Neuronal stem cell (in vitro differentiated cells): ENCODE measurements at regions not wholly inside any gene's neighbourhood (a gene's known extent, or its start where the extent isn't known, plus 50 kb on each side); places are given as distances from the start of the nearest gene placed in this dataset.

ENCODE experiments used
- DNase-seq: peaks from one replicate; pipeline ENCODE4 v3.0.0-alpha.2; 2013; ENCODE audit warnings: low spot score
- H2AFZ ChIP-seq: one replicate; pipeline ENCODE4 v1.6.1; 2013; ENCODE audit warnings: mild to moderate bottlenecking, low read length, inconsistent platforms
- H2AK5ac ChIP-seq: 2 replicates; pipeline ENCODE4 v1.6.1; 2013; ENCODE audit warnings: low read depth, mild to moderate bottlenecking, inconsistent platforms, low read length, moderate library complexity, mixed read lengths
- H2BK120ac ChIP-seq: 2 replicates; pipeline ENCODE4 v1.6.1; 2013; ENCODE audit warnings: low read depth, mild to moderate bottlenecking, inconsistent platforms, low read length, moderate library complexity, mixed read lengths
- H2BK12ac ChIP-seq: one replicate; pipeline ENCODE4 v1.6.1; 2013; ENCODE audit warnings: low read length, inconsistent platforms
- H2BK15ac ChIP-seq: 2 replicates; pipeline ENCODE4 v1.6.1; 2013; ENCODE audit warnings: mild to moderate bottlenecking, low read length, inconsistent platforms, mixed read lengths
- H2BK5ac ChIP-seq: one replicate; pipeline ENCODE4 v1.6.1; 2013; ENCODE audit warnings: inconsistent platforms, mild to moderate bottlenecking, low read length, moderate library complexity
- H3K14ac ChIP-seq: one replicate; pipeline ENCODE4 v1.6.1; 2013; ENCODE audit warnings: low read length, inconsistent platforms
- H3K18ac ChIP-seq: 2 replicates; pipeline ENCODE4 v1.6.1; 2013; ENCODE audit warnings: low read length, inconsistent platforms
- H3K23ac ChIP-seq: 2 replicates; pipeline ENCODE4 v1.6.1; 2013; ENCODE audit warnings: low read depth, mild to moderate bottlenecking, mixed read lengths, low read length, inconsistent platforms; ENCODE audit not compliant: poor library complexity
- H3K27ac ChIP-seq: replicated peaks from 3 replicates; pipeline ENCODE4 v1.5.1; 2013; ENCODE audit warnings: low read length, inconsistent platforms
- H3K27me3 ChIP-seq, 3 experiments: 2 replicates each; pipeline ENCODE4 v1.6.1; 2013; ENCODE audit warnings: low read length in 3 of 3, mild to moderate bottlenecking in 2 of 3, inconsistent platforms in 1 of 3, low read depth in 1 of 3, mixed read lengths in 1 of 3, moderate library complexity in 1 of 3; ENCODE audit not compliant: control insufficient read depth in 3 of 3, insufficient read depth in 3 of 3
- H3K36me3 ChIP-seq, 2 donors: replicated peaks in 1 of 2; 2 replicates each; pipeline ENCODE4 v1.6.1; 2013; ENCODE audit warnings: low read length in 2 of 2; ENCODE audit not compliant: control insufficient read depth in 2 of 2, insufficient read depth in 2 of 2
- H3K4ac ChIP-seq: 2 replicates; pipeline ENCODE4 v1.6.1; 2013; ENCODE audit warnings: inconsistent platforms, mild to moderate bottlenecking, low read length, moderate library complexity
- H3K4me1 ChIP-seq, 2 donors: 1 replicate in 1 of 2; 2 replicates in 1 of 2; pipeline ENCODE4 v1.6.1; 2013; ENCODE audit warnings: low read length in 2 of 2, low read depth in 1 of 2; ENCODE audit not compliant: control insufficient read depth in 2 of 2, insufficient read depth in 1 of 2
- H3K4me2 ChIP-seq: one replicate; pipeline ENCODE4 v1.6.1; 2013; ENCODE audit warnings: mild to moderate bottlenecking, low read length, inconsistent platforms; ENCODE audit not compliant: insufficient read depth, poor library complexity, severe bottlenecking
- H3K4me3 ChIP-seq, 2 donors: 2 replicates each; pipeline ENCODE4 v1.5.1; 2013; ENCODE audit warnings: low read length in 2 of 2, mild to moderate bottlenecking in 2 of 2, inconsistent platforms in 1 of 2, moderate library complexity in 1 of 2
- H3K79me1 ChIP-seq: one replicate; pipeline ENCODE4 v1.6.1; 2013; ENCODE audit warnings: low read depth, mild to moderate bottlenecking, inconsistent platforms, low read length, moderate library complexity
- H3K9ac ChIP-seq: one replicate; pipeline ENCODE4 v1.6.1; 2013; ENCODE audit warnings: mild to moderate bottlenecking, low read depth, low read length, inconsistent platforms; ENCODE audit not compliant: poor library complexity
- H3K9me3 ChIP-seq, 2 donors: replicated peaks in 1 of 2; 2 replicates each; pipeline versions ENCODE3 to v1.6.1; 2013; ENCODE audit warnings: low read length in 2 of 2, mild to moderate bottlenecking in 2 of 2, inconsistent platforms in 1 of 2, low read depth in 1 of 2, mixed read lengths in 1 of 2, moderate library complexity in 1 of 2; ENCODE audit not compliant: control insufficient read depth in 2 of 2, insufficient read depth in 1 of 2
- H4K8ac ChIP-seq: one replicate; pipeline ENCODE4 v1.6.1; 2013; ENCODE audit warnings: low read depth, mild to moderate bottlenecking, inconsistent platforms, low read length, moderate library complexity
- H4K91ac ChIP-seq: one replicate; pipeline ENCODE4 v1.6.1; 2013; ENCODE audit warnings: low read length, low read depth, mild to moderate bottlenecking, inconsistent platforms; ENCODE audit not compliant: poor library complexity
- WGBS, 2 donors: extraction: QIAGEN DNeasy Blood & Tissue Kit; methylation state at CpG; one replicate each; pipeline ENCODE4 v1.1.7; 2013; ENCODE audit warnings: missing lambda C conversion rate in 2 of 2, mixed read lengths in 1 of 2; ENCODE audit not compliant: insufficient read length in 2 of 2, insufficient replicate concordance in 1 of 2; ENCODE audit errors: extremely low coverage in 2 of 2; 5-methylcytosine and 5-hydroxymethylcytosine counted together

DNA sequence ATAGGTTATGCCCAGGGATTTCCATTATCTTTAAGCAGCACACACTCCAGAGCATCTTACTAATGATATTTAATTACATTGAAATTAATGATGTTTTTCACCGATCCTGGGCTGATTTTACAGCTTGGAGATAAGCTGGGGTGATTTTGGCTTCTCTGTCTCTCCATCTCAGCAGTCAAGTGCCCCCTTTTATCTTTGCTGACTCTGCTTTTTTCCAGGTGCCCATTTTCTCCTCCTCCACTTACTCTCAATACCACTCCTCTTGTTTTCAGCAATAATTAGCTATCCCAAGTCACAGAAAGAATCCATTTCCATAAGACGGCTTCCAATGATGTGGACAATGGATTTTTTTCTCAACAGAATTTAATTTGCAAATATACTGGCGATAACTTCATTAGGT is 266.7 kb downstream of the GBA3 start:
- H2BK15ac ChIP-seq = no peak overlapping the region
- no peak overlapping the region for H4K8ac ChIP-seq
- H3K27ac ChIP-seq = no peak overlapping the region
- H4K91ac ChIP-seq = no peak overlapping the region
- no peak overlapping the region for H3K9ac ChIP-seq
- WGBS, 2 donors = no CpG with 5 or more reads among the region's 3 CpGs
- no peak overlapping the region for H2BK120ac ChIP-seq
- H3K36me3 ChIP-seq = no peaks in the 10 kb centered on the region
- peaks cover 0 to 2% of the 10 kb centered on the region in 2 donors for H3K9me3 ChIP-seq
- H2BK12ac ChIP-seq = no peak overlapping the region
- H3K18ac ChIP-seq = no peak overlapping the region
- H3K4me1 ChIP-seq = no peaks in the 10 kb centered on the region
- no peak overlapping the region for H2AK5ac ChIP-seq
- DNase-seq = no peak
- H3K14ac ChIP-seq = no peak overlapping the region
- H2AFZ ChIP-seq = no peak overlapping the region
- no peak overlapping the region for H3K4me3 ChIP-seq
- H3K23ac ChIP-seq = no peak overlapping the region
- H3K4ac ChIP-seq = no peak overlapping the region
- H3K79me1 ChIP-seq = no peaks in the 10 kb centered on the region
- no peaks in the 10 kb centered on the region for H3K27me3 ChIP-seq
- no peak overlapping the region for H2BK5ac ChIP-seq
- no peak overlapping the region for H3K4me2 ChIP-seq

DNA sequence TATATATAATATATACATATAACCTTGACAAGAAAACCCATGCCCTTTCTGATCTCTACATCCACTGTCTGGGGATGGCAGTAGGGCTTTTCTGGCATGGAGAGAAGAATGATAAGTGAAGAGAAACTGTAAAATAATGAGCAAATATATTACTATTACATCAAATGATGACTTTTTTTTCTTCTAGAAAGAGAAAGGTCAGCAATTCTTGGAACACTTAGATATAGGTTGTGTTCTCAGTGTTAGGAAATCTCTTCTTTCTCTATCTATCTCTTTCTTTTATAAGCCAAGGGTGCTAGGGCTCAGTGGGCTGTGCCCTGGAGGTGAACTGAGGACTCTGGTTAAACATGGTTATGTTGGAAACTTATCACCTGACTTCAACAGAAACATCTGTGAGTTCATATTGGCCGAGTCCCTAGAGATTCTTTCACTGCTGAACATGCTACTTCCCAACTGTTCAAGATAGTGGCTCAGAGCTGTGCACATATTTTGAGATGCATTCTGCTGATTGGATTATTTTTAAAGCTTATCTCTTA is 265.1 kb downstream of the GBA3 start:
- Histone ChIP-seq H2AK5ac (no peak overlapping the region), H2BK5ac (no peak overlapping the region), H2AFZ (no peak overlapping the region), H3K27ac (no peak overlapping the region), H3K4me2 (no peak overlapping the region), H3K27me3 (no peaks in the 10 kb centered on the region), H3K4me3 (no peak overlapping the region), H4K8ac (no peak overlapping the region), H4K91ac (no peak overlapping the region), H2BK120ac (no peak overlapping the region), H3K4me1 (no peaks in the 10 kb centered on the region), H3K18ac (no peak overlapping the region), H3K14ac (peak overlapping the region; percentile 8), H2BK12ac (no peak overlapping the region), H3K79me1 (no peaks in the 10 kb centered on the region), H3K36me3 (no peaks in the 10 kb centered on the region), H2BK15ac (no peak overlapping the region), H3K4ac (no peak overlapping the region), H3K23ac (no peak overlapping the region), H3K9ac (no peak overlapping the region), H3K9me3 (peaks cover 0 to 2% of the 10 kb centered on the region in 2 donors)
- no CpG with 5 or more reads among the region's 1 CpG for WGBS, 2 donors
- no peak for DNase-seq

- Histone ChIP-seq H3K4me1 (no peaks in the 10 kb centered on the region), H3K4me2 (no peak overlapping the region), H4K91ac (no peak overlapping the region), H2BK5ac (no peak overlapping the region), H3K9ac (no peak overlapping the region), H3K36me3 (no peaks in the 10 kb centered on the region), H3K4me3 (no peak overlapping the region), H2AK5ac (no peak overlapping the region), H3K79me1 (no peaks in the 10 kb centered on the region), H3K27ac (no peak overlapping the region), H2BK12ac (no peak overlapping the region), H3K18ac (no peak overlapping the region), H3K14ac (no peak overlapping the region), H3K23ac (no peak overlapping the region), H2BK15ac (no peak overlapping the region), H4K8ac (no peak overlapping the region), H3K27me3 (no peaks in the 10 kb centered on the region), H3K9me3 (no peaks in the 10 kb centered on the region), H2AFZ (no peak overlapping the region), H2BK120ac (no peak overlapping the region), H3K4ac (no peak overlapping the region)
- WGBS, 2 donors = no CpG with 5 or more reads among the region's 6 CpGs
- no peak for DNase-seq
Measured at GRCh38 chr4:22949161-22949855, 256.6 kb downstream of the GBA3 start.

DNA sequence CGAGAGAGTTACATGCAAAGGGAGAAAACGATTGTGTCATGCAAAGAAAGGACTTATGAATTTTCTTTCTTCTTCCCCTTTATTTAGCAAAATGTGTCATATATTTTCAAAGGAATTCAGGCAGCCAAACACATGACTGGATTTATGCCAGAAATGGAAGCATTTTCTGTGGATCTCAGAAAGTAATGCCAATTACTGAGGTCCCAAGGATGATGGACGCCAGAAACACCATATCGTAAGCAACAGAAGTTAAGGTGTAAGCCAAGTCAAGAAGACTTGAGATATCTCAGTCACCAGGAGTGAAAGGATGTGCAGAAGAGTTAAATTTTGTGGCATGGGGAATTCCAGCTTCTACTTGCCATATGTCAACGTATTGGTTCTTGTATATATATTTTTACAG is 255.1 kb downstream of the GBA3 start:
- Histone ChIP-seq H4K8ac (no peak overlapping the region), H2AK5ac (no peak overlapping the region), H3K36me3 (no peaks in the 10 kb centered on the region), H2BK5ac (no peak overlapping the region), H3K4me1 (no peaks in the 10 kb centered on the region), H2BK12ac (no peak overlapping the region), H2AFZ (no peak overlapping the region), H2BK120ac (no peak overlapping the region), H3K14ac (no peak overlapping the region), H3K27ac (no peak overlapping the region), H3K4ac (no peak overlapping the region), H2BK15ac (no peak overlapping the region), H3K4me2 (no peak overlapping the region), H3K9ac (no peak overlapping the region), H4K91ac (no peak overlapping the region), H3K79me1 (no peaks in the 10 kb centered on the region), H3K18ac (no peak overlapping the region), H3K27me3 (no peaks in the 10 kb centered on the region), H3K23ac (no peak overlapping the region), H3K4me3 (no peak overlapping the region), H3K9me3 (no peaks in the 10 kb centered on the region)
- WGBS, 2 donors = no CpG with 5 or more reads among the region's 5 CpGs
- DNase-seq = no peak
